ENCODE measurements at regions not wholly inside any gene's neighbourhood (a gene's known extent, or its start where the extent isn't known, plus 50 kb on each side); places are given as distances from the start of the nearest gene placed in this dataset.

DNA sequence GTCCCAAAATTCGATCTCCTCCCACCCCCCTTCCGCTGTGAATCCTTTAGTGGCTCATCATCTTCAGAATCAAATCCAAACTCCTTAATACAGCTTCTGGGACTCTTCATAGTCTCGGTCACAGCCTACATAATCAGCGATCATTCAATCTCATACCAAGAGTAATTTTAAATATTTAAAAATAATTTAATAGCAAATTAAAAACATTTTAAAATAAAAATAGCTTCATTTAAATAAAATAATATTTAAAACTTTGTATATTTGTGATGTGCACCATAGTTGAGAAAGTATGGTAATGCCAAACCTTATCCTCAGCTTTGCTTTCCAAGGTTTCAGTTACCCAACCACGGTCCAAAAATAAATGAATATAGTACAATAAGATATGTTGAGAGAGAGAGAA is 70.0 kb upstream of the NR3C1 start (continued):
- TF ChIP-seq CHD7 (IDR thresholded peaks at IDR 0.05; ENCODE audit: insufficient replicate concordance, low read length) (no peak), ZNF274 (IDR thresholded peaks at IDR 0.05; ENCODE audit: borderline replicate concordance, extremely low read depth, low read length) (no peak), MAX (IDR thresholded peaks at IDR 0.05) (no peak), SAP30 (IDR thresholded peaks at IDR 0.05; ENCODE audit: insufficient read depth, insufficient replicate concordance, low read length) (no peak), JUN (IDR thresholded peaks at IDR 0.05; ENCODE audit: low read depth, low read length) (no peak), CBX8 (IDR thresholded peaks at IDR 0.05; ENCODE audit: borderline replicate concordance, low read depth, low read length) (no peak)
